Gastrocnemius medialis (tissue), 4 donors: ENCODE measurements at regions not wholly inside any gene's neighbourhood (a gene's known extent, or its start where the extent isn't known, plus 50 kb on each side); places are given as distances from the start of the nearest gene placed in this dataset.

ENCODE experiments used
- POLR2A ChIP-seq, 2 donors: fragments of 450-650 bp; IDR thresholded peaks; one replicate each; pipeline ENCODE4 v1.6.1; 2017; ENCODE audit warnings: antibody characterized with exemption in 2 of 2, mild to moderate bottlenecking in 2 of 2, moderate library complexity in 2 of 2
- TF ChIP-seq, protein P1 (sequence below), 5 experiments: fragments of 450-650 bp in 3 of 5; fragments of 200-600 bp in 2 of 5; sonication (generic) in 2 of 5; IDR thresholded peaks in 4 of 5; conservative IDR thresholded peaks in 1 of 5; 1 replicate in 4 of 5; 2 replicates in 1 of 5; pipeline ENCODE4 v1.5.1; 2016 to 2019; ENCODE audit warnings: antibody characterized with exemption in 5 of 5, mild to moderate bottlenecking in 3 of 5, moderate library complexity in 3 of 5

DNA sequence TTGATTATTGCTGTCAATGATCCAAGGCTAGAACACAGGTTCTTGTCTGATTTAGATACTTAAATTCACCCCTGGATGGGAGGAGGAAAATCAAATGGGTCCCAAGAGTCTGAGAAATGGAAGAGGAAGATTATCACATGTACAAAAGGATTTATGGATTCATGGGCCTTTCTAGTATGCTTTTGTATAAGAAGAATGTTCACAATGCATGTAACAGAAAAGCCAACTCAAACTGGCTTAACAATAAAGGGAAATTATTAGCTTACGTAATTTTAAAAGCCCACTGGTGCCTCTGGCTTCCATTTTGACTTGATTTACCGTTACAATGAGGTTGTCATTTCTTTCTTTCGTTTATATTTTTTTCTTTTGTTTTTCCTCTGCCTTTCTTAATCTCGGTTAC lies 782.5 kb upstream of the GRM7 start:
- TF ChIP-seq, protein P1, sequence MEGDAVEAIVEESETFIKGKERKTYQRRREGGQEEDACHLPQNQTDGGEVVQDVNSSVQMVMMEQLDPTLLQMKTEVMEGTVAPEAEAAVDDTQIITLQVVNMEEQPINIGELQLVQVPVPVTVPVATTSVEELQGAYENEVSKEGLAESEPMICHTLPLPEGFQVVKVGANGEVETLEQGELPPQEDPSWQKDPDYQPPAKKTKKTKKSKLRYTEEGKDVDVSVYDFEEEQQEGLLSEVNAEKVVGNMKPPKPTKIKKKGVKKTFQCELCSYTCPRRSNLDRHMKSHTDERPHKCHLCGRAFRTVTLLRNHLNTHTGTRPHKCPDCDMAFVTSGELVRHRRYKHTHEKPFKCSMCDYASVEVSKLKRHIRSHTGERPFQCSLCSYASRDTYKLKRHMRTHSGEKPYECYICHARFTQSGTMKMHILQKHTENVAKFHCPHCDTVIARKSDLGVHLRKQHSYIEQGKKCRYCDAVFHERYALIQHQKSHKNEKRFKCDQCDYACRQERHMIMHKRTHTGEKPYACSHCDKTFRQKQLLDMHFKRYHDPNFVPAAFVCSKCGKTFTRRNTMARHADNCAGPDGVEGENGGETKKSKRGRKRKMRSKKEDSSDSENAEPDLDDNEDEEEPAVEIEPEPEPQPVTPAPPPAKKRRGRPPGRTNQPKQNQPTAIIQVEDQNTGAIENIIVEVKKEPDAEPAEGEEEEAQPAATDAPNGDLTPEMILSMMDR (IDR thresholded peaks at IDR 0.05 in 4 of 5, conservative IDR thresholded peaks at IDR 0.05 in 1 of 5): no peak
- TF ChIP-seq POLR2A (IDR thresholded peaks at IDR 0.05): no peak
